NCI-H345 treated with DMSO at 0.1 percent for 48 hours (cell line): ENCODE measurements at regions not wholly inside any gene's neighbourhood (a gene's known extent, or its start where the extent isn't known, plus 50 kb on each side); places are given as distances from the start of the nearest gene placed in this dataset.
A peak's percentile ranks its signal among the peaks of the same experiment; 100 is the strongest.
"Not testable (repeated sequence)": the region's sequence is repeated elsewhere in the genome, so short reads cannot be mapped to it uniquely, and the experiment has no call there.

ENCODE experiments used
- DNase-seq: peaks from one replicate; lab custom pipeline; 2025; ENCODE audit not compliant: unreplicated experiment; lab: John Stamatoyannopoulos, UW

GRCh38 chr10:31123946-31124345, 92.3 kb upstream of the ZNF438 start:
- no peak for DNase-seq

- DNase-seq, result no peak
Measured at GRCh38 chr10:31124852-31125251, 93.2 kb upstream of the ZNF438 start.

- DNase-seq, result no peak
Measured at GRCh38 chr10:31125789-31126188, 94.1 kb upstream of the ZNF438 start.

- no peak for DNase-seq
Measured at GRCh38 chr10:31126593-31126992, 94.9 kb upstream of the ZNF438 start.

GRCh38 chr10:31128536-31128935, 96.9 kb upstream of the ZNF438 start:
- no peak for DNase-seq

- DNase-seq, result no peak
Measured at GRCh38 chr10:31129271-31129670, 97.6 kb upstream of the ZNF438 start.

- no peak for DNase-seq
Measured at GRCh38 chr10:31129880-31130405, 98.3 kb upstream of the ZNF438 start.

- no peak for DNase-seq
Measured at GRCh38 chr10:31130406-31130805, 98.7 kb upstream of the ZNF438 start.

- no peak for DNase-seq
Measured at GRCh38 chr10:31131251-31131650, 99.6 kb upstream of the ZNF438 start.

- DNase-seq, result no peak
Measured at GRCh38 chr10:31132681-31133244, 101.1 kb upstream of the ZNF438 start.

- no peak for DNase-seq
Measured at GRCh38 chr10:31133251-31133791, 101.7 kb upstream of the ZNF438 start.

GRCh38 chr10:31133792-31134310, 102.2 kb upstream of the ZNF438 start:
- peak; percentile 4 for DNase-seq

- DNase-seq, result peak; percentile 21
Measured at GRCh38 chr10:31134311-31134952, 102.8 kb upstream of the ZNF438 start.

- DNase-seq, result no peak
Measured at GRCh38 chr10:31135171-31135570, 103.5 kb upstream of the ZNF438 start.

- not testable (repeated sequence) for DNase-seq
Measured at GRCh38 chr10:31135791-31136190, 104.1 kb upstream of the ZNF438 start.

- DNase-seq, result no peak
Measured at GRCh38 chr10:31136386-31136785, 104.7 kb upstream of the ZNF438 start.

GRCh38 chr10:31136930-31137885, 105.5 kb upstream of the ZNF438 start:
- no peak for DNase-seq

GRCh38 chr10:31138026-31138553, 106.4 kb upstream of the ZNF438 start:
- DNase-seq, result no peak

GRCh38 chr10:31139497-31139896, 107.8 kb upstream of the ZNF438 start:
- DNase-seq, result no peak

GRCh38 chr10:31140716-31141115, 109.1 kb upstream of the ZNF438 start:
- DNase-seq, result no peak

- no peak for DNase-seq
Measured at GRCh38 chr10:31142026-31142425, 110.4 kb upstream of the ZNF438 start.
